ENCODE measurements at regions not wholly inside any gene's neighbourhood (a gene's known extent, or its start where the extent isn't known, plus 50 kb on each side); places are given as distances from the start of the nearest gene placed in this dataset.

DNA sequence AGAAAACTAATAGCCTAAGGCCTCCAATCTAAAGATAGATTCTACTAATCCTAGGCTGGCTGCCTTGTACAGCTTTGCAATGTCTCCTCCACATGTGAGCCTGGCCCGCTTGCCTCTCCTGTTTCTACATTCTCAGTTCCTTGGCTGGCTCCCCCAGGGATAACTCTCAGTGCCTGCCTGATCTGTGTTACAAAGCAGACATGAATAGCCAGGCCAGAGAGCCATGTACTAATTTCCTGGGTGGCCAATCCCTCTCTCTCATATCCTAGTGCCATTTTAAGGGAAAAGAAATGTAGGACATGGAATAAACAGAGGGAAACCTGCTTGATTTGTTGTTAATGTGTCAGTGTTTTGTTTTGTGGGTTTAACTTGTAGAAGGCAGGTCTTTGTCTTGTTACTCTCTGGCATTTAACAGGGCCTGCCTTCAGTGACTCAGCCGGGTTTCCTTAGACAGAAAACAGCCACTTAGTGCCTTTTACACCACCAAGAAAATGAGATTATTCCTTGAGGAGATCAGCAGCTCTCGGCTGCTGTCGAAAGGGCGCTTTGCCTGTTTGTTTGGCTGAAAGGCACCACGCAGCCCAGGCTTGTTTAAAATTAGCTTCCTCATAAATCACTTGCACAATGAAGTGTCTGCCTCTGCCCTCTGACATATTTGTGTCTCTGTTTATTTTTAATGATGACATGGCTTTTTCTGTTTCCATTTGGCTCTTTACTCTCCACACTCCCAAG lies 702.7 kb downstream of the MAFB start:
- TF ChIP-seq, protein P1, sequence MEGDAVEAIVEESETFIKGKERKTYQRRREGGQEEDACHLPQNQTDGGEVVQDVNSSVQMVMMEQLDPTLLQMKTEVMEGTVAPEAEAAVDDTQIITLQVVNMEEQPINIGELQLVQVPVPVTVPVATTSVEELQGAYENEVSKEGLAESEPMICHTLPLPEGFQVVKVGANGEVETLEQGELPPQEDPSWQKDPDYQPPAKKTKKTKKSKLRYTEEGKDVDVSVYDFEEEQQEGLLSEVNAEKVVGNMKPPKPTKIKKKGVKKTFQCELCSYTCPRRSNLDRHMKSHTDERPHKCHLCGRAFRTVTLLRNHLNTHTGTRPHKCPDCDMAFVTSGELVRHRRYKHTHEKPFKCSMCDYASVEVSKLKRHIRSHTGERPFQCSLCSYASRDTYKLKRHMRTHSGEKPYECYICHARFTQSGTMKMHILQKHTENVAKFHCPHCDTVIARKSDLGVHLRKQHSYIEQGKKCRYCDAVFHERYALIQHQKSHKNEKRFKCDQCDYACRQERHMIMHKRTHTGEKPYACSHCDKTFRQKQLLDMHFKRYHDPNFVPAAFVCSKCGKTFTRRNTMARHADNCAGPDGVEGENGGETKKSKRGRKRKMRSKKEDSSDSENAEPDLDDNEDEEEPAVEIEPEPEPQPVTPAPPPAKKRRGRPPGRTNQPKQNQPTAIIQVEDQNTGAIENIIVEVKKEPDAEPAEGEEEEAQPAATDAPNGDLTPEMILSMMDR (IDR thresholded peaks at IDR 0.05), result no peak
- TF ChIP-seq POLR2A (IDR thresholded peaks at IDR 0.05), result peak in 1 of 2 donors; percentile 31
